NCI-H2227 (cell line): ENCODE measurements at regions not wholly inside any gene's neighbourhood (a gene's known extent, or its start where the extent isn't known, plus 50 kb on each side); places are given as distances from the start of the nearest gene placed in this dataset.
A peak's percentile ranks its signal among the peaks of the same experiment; 100 is the strongest.
"Not testable (repeated sequence)": the region's sequence is repeated elsewhere in the genome, so short reads cannot be mapped to it uniquely, and the experiment has no call there.

Source experiments
- DNase-seq: peaks from one replicate; lab custom pipeline; 2025; ENCODE audit not compliant: unreplicated experiment; lab: John Stamatoyannopoulos, UW

DNA sequence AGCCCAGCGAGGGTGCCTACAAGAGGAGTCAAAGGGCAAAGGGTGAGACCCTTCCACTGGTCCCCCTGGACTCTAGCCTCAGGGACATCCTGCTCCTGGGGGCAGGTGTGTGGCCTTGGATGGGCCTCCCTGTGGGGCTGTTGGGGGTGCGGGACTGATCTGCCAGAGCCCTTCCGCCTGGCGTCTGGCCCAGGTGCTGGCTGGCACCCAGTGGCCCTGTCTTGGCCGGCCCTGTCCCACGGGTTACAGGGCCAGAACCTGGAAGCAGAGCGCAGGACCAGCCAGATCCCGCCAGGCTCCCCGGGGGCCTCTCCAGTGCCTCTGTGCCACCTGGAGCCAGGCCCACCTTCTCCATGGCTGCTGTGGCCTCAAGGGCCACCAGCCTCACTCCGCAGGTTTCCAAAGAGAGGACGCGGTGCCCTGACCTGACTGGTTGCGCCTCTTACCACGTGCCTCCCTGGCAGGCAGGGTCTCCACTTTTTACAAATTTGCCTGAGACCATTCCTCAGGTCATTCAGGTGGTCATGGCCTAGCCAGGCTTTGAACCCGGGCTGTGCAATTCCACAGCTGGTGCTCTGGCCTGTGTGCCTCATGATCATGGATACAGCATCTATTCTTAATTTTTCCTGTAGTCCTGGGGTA, 444.8 kb downstream of the SPATA31D1 start:
- DNase-seq, result not testable (repeated sequence)

DNA sequence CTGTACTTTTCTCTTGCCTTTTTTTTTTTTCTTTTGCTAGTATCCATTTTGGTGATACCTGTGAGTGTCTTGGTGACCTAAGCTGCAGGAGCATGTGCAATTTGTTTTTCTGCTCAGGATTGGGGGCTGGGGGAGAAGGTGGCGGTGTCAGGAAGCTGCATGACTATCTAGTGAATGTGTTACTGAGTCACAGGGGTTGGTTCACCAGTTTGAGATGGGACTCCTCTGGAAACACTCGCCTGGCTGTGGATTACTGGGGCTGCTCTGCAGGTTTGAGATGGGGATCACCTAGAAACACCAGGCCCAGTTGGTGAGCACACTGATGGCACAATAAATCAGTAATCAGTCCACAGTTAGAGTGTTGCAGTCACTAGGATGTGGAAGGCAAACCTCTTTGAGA, 447.9 kb downstream of the SPATA31D1 start:
- no peak for DNase-seq

DNA sequence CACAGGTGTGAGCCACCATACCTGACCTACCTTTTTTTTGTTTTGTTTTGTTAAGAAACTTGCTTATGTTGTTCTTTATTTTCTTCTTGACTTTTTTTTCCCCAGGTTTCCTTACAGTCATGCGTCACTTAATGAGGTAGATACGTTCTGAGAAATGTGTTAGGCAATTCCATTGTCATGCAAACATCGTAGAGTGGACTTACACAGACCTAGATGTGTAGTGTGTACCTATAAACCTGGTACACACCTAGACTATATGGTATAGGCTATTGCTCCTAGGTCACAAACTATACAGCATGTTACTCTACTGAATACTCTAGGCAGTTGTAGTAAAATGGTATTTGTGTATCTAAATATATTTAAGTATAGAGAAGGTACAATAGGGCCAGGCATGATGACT, 448.6 kb downstream of the SPATA31D1 start:
- not testable (repeated sequence) for DNase-seq

DNA sequence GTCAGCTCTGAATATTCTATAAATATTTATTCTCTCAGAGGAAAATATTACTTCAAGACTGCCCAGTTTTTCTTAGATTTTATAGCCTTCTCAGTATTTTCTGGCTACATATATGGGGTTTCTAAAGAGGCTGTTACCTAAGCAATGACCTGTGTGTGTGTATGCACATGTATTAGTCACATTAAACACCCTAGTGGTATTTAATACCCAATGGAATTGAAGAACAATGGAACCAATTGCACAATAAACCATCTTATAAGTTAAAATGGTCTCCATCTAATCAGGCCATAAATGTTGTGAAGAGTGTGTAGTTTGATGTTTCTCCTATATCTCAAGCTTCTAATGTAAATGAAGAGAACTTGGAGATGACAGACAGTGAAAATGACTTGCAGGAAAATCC, 450.0 kb downstream of the SPATA31D1 start:
- DNase-seq, result no peak

DNA sequence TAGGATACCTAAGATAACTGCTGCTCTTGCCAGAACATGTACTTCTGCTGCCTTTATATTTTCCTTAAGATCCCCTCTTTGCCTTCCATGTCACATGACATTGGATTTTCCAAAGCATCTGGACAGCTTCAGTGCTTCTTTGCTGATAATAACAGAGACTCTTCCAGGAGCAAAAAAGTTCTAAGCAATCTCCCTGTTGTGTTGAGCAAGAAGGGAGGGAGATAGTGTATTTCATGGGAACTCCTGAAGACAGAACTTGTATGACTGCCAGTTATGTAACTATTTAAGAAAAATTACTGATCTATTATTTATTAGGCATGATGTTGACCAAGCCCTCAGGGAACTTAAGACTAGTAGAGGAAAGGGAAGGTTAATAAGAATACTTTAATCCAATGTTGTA, 454.7 kb downstream of the SPATA31D1 start:
- no peak for DNase-seq

DNA sequence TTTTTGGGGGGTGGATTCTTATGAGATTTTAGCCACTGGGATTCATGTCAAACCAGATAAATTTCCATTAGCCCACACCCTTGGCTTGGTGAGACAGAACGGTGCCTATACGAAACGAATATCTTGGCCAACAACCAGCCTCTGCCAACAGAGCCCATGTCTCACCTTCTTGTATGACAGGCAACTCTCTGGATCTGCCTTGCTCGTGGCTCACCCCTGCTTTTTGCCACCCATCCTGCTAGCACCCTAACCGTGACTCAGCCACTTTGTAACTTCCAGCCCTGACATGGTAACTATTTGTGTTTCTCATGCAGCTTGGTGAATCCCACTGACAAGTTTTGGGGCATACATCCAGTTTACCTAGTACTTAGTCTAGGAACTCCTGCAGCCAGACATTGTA, 457.0 kb downstream of the SPATA31D1 start:
- DNase-seq, result no peak

DNA sequence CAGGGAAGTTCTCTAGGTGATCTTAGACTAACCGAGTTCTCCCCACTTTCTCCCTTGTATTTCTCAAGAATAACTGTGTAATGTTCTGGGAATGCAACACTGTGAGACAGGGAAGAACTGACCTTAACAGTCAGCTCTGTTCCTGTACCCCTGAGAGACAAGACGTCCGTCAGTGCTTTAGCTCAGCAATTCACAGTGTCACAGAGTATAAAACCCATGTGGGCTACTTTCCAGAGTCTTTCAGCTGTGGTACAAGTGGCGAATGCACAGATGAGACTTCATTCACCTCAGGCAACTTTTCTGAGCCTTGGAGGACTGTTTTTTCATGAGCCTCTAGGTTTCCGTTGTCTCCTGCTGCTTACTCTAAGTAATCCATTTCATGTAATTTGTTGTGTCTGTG, 458.8 kb downstream of the SPATA31D1 start:
- DNase-seq, result no peak

DNA sequence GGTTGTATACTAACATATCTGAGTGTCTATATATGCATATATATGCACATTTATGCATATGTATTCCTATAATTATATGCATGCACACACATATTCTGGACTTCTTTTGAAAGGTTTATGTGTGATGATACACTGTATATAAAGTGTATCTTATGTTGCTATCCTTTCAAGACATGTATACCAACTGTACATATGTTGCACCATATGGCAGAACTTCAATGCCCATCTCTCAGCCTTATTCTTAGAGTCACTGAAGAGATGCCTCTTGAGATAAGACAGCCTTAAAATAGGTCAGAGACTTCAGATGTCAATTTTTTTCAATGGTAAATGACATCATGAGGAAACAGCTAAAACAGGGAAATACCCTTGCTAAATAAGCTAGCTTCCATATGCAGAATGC, 461.4 kb downstream of the SPATA31D1 start:
- no peak for DNase-seq

DNA sequence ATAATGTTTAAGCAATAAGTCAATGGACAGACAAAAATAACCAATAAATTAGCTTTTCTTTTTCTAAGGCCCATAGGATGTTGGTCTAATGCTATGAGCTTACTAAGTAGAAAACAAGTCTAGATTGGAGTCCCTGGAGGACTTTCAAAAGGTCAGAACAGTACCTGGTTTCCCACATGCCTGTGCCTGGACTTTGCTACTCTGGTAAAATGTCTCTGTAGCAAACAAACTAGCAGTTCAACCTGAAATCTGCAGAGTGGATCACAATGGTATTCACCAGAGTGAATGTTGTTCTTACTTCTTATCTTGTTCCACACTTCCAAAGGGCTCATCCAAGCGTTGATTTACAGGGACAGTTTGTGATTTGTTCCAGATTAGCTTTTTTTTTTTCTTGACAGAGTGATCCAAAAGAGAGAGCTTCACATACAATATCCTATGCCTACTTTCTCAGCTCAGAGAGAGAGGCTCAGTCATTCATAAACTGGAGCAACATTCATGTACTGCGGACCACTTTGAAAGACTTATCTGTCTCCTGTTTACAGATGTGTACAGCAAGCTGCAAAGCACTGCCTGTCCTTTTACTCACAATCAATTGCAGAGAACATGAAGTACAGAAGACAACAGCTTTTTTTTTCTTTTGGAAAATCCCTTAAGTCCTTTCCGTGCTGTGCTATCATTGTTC, 466.1 kb downstream of the SPATA31D1 start:
- no peak for DNase-seq

DNA sequence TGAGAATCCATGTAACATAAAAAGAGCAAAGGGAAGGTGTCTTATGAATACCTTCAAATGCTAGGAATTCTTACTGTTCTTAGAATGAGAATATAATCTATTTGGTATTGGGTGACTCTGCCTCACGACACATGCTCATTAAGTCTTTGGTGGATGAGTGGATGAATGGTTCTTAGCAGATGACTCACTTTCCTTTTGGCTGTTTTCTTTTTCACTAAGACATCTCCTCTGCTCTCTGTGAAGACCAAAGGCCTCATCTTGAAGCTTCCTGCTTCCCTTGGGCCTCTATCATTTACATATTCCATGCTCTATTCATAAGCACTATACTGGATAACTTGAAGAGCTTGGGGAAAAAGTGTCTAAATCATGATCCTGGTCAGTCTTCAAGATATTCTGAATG, 468.1 kb downstream of the SPATA31D1 start:
- DNase-seq, result no peak

DNA sequence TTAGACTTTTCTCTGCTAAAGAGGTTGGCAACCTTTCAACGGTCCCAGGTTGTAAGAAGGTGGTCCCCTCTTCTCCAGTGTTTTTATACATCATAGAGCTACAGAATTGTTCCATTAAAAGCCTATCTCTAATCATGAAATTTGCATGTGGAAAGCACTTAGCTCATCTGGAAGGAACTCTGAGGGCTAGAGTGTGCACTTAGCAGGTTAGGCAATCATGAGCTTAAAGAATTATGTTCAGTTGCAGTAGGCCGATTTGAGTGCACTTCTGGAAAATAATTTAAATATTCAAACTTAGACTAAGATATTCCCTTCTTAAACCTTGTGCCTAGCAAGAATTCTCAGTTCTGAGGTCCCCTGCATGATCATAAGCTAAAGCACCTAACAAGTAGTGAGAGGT, 468.7 kb downstream of the SPATA31D1 start:
- no peak for DNase-seq

DNA sequence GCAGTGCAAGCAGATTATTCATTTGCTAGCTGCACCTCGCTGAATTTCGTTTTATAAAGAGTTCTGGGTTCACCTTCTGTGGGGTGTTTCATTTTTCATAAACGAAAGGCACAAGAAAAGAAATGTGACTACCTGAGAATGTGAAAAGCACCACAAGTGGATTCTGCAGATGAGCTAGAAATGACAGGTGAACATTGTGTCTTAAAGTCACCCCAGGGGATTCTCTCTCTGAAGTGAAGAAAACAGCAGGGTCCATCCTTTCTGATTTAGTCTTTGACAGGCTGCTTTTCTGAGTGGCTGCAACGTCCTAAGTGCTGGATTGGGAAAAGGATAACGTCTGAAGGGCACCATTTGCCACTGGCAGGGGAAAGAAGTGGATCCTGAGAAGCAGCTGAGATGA, 469.3 kb downstream of the SPATA31D1 start:
- no peak for DNase-seq

DNA sequence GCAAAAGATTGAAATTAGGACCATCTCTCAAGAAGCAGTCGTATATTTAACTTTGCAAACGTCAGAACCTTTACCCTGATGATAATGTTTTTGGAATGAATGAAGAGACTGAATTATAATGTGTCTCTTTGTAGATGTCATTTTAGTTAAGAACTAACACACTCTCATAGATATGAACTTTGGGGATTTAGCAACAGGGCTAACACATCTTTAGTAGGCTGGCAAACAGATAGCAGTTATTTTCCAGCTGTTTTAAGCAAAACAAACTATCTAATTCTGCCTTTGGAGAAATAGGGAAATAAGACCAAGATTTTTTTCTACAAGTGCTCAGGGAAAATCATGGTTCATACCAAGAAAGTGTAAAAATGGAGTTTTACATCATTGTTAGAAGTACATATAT, 469.7 kb downstream of the SPATA31D1 start:
- DNase-seq, result no peak

DNA sequence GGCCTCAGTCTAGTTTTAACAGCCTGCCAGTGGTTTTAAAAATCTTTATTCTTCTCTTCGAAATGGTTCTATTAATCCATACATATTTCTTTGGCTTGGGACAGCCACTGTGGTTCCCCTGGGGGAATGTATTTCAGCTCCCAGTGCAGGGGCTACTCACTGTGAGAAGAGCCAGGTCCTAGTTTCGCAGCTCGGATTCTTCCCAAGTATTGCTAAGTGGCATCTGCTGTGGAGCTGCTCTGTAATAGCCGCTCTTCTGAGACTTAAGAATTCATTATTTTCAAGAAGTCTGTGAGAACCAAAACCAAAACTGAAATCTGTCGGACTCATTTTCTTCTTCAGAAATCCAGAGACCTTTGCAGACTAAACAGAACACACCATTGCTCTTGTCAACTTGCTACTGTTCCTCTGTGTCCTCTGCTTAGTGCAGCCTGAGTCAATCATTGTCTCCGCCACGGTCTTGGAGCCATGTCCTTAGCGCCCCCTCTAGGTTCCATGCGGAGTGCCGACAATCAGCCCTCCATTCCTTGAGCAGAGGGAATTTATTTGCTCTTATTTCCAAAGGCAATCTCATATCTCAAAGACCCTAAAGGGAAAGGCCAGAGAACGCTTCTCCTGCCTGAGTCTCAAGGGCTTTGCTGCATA, 478.2 kb downstream of the SPATA31D1 start:
- DNase-seq, result no peak

DNA sequence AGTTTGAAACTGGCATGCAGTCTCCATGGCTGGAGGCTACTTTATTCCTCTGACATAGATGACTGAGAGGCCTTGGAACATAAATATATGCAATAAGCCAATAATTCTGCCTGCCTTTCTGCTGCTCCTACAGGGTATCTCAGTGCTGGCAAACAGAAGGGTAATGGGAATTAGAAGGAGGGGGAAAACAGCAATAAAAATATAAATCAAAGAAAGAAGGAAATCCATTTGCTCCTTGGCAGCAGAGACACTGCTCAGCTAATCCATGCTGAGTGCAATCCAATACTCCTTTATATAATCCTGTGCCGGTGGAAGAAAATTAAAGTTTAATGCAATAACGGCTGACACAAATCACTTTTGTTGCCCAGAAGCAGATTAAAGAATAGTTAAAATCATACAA, 478.9 kb downstream of the SPATA31D1 start:
- no peak for DNase-seq

DNA sequence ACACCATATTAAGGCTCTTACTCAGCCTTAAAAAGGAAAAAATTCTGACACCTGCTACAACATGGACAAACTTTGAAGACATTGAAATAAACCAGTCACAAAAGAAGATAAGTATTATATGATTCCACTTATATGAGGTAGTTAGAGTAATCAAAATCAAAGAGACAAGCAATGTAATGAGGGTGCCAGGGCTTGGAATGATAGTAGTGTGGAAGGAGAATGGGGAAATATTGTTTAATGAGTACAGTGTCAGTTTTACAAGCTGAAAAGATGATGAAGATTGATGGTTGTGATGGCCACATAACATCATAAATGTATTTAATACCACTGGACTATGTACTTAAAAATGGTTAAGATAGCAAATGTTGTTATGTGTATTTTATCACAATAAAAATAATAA, 485.7 kb downstream of the SPATA31D1 start:
- no peak for DNase-seq

DNA sequence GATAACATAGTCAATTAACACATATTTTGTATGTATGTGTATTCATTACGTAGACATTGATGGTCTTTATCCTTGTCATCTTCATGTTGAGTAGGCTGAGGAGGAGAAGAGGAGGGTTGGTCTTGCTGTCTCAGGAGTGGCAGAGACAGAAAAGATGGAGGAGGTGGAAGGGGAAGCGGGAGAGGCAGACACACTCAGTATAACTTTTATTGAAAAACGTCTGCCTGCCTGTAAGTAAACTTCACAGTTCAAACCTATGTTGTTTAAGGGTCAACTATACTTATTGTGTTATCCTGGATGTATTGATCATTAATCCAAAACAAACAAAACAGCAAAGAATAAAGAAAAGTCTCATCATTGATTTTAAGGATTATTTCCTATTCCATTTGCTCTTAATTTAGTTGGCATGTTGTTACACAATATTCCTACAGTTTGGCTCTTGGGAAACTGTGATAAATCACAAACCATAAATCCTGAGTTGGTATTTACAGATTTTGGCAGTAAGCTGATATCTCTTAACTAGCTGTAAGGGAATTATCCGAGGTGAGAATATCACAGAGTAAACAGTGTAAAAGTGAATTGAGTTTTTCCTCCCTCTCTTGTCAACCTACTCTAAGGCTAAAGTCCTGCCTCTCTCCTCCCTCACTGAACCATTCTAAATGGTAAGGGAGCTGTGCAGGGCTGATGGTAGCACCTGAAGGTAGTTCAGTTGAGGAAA, 487.2 kb downstream of the SPATA31D1 start:
- DNase-seq, result no peak

DNA sequence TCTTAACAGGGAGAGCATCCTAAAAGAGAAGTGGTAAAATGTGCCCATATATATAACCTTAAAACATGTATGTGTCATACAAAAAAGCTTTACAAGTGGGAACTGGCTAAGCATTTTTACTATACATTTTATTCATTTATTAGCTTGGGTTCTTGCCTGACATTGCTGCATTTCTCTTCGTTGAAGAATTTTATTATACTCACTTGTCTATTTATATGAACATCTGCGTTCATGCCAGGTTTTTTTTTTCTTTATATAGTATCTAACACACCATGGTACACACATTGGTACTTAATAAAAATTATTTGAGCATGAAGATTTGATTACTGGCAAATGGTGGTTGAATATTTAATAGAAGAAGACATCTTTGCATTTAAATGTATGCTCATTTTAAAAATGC, 492.3 kb downstream of the SPATA31D1 start:
- no peak for DNase-seq

DNA sequence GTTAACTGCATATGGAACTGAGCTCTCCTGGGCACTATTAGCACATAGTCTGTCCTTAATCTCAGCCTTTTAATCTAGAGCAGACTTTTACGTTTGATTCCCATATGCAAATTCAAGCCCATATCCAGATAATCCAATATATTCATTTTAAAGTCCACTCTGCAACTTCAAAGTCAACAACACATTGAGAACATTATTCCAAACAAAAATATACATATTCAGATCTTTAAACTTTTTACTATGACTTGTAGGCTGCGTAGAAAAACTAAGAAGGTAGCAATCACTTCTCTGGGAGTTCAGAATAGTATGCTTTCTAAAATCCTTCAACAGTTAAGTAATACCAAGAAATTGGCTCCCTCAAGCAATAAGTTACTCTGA, 499.4 kb downstream of the SPATA31D1 start:
- DNase-seq, result no peak

DNA sequence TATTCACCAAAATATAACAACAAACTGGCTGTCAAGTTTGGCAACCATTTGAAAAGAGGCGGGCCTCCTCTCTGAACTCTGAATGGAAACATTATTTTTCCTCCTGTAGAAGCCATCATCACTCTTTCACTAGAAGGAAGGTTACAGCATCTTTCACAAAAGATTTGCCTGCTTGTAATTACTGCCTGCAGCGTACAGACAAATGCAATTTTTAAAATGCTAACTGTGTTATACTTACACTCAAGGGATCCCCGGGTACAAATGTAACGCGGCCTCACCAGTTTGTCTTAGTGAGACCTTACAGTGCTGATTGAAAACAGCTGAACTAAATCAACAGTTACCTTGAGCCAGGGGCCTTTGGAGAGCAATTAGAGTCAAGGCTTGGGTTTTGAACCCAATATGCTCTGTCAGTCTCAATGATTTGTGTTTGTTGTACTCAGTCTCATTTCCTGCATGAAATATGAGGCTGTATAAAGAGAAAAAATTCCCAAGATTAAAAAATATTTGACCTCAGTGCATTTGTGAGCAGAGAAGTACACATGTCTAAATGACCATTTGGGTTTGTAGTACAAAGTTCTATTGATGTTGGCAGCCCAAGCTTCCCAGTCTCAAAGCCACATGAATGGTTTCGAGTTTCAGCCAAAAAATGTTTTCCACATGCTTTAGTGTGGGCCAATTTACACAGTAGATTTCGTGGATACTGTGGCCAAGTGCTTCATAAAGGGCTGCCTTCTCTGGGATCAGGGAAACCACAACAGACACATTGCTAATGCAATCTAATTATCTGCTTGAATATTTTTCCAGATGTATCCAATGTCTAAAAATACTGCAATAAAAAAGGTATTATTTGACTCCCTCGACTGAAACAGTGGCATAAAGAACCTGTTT, 500.0 kb downstream of the SPATA31D1 start:
- peak; percentile 79 for DNase-seq
